ENCODE measurements at regions not wholly inside any gene's neighbourhood (a gene's known extent, or its start where the extent isn't known, plus 50 kb on each side); places are given as distances from the start of the nearest gene placed in this dataset.

- DNase-seq (ENCODE audit: extremely low read depth, low read depth), result no peak
These were observed 291.5 kb upstream of the FANCL start for GRCh38 chr2:58532641-58533040.

- no peak for DNase-seq (ENCODE audit: extremely low read depth, low read depth)
These were observed 286.5 kb upstream of the FANCL start for GRCh38 chr2:58527647-58528046.

GRCh38 chr2:58521803-58522554 is 280.9 kb upstream of the FANCL start:
- DNase-seq (ENCODE audit: extremely low read depth, low read depth), result no peak

DNA sequence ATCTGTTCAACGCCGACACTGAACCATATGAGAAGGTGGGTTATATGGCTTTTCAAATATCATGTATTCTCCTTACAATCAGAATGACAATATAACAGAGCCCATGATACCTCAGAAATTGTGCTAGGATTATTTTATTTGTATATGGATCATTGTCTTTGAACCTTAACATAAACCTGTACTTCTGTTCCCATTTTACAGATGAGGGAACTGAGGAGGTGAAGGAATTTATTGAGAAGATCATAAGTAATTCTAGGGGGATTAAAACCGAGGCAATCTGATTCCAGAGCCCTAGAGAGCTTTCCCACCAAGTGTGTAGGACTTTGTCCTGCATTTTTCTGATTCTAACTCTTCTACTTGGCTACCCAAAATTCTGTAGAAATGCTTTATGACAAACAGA is 279.8 kb upstream of the FANCL start:
- DNase-seq (ENCODE audit: extremely low read depth, low read depth), result no peak

DNA sequence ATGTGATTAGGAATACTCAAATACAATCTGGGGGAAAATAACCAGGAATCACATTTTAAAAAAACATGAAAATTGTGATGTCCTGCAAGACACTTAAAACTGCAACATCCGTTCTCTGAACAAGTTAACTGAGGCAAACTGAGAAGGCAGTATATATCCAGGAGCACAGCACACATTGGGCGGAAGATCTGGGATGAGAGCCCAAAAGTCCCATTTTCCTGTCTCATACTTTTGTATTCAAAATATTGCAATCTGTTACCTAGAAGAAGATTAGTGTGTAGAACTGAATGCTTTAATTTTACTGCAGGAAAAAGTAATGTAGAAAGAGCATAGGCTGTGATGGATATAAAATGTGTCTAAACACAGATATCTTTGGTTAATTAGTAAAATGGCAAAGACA is 276.8 kb upstream of the FANCL start:
- no peak for DNase-seq (ENCODE audit: extremely low read depth, low read depth)

DNA sequence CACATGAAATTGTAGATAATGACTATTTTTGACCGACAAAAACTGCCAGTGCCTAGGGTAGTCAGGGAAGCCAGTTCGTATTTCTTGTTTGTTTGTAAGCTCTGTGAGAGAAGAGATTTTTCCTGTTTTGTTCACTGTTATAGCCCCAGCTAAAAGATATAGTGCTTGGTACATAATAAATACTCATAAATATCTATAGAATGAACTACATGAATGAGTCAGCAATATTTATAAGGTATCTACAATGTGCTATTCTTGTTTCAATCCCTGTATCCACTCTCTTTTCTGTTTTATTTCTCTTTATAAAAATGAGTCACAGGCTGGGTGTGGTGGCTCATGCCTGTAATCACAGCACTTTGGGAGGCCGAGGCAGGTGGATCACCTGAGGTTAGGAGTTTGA is 275.6 kb upstream of the FANCL start:
- DNase-seq (ENCODE audit: extremely low read depth, low read depth), result no peak

- DNase-seq (ENCODE audit: extremely low read depth, low read depth), result no peak
These were observed 274.9 kb upstream of the FANCL start for GRCh38 chr2:58515827-58516573.

DNA sequence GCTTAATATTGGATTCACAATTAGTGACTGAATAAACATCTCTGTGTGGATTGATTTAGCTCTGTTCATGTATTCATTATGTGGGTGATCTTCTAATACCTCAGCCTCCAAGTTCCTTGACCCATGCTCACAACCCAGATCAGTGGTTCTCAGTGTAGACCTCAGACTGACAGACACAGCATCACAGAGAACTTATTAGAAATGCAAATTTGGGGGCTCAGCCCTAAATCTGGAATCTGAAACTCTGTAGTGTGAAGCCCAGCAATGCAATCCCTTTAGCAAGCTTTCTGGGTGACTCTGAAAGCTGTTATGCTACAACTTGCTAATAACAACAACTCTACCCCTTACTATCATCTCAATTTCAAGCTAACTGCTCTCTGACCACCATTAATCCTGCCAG is 273.1 kb upstream of the FANCL start:
- no peak for DNase-seq (ENCODE audit: extremely low read depth, low read depth)

DNA sequence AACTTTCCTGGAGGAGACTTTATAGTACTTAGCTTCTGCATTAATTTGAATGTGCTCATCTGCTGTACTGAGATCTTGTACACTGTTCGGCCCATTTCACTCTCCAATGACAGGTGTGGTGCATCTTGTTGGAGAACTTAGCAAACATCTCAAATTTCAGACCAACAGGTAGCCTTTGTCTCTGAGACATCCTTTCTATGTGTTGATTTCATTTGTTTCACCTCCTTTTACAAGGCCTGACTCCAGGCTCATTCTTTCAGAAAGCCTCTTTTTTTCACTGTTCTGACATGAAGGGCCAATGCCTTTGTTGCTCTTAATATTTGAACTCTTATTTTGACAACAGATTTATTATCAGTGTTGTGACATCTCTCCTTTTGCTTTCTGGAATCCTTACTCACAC is 271.8 kb upstream of the FANCL start:
- no peak for DNase-seq (ENCODE audit: extremely low read depth, low read depth)

DNA sequence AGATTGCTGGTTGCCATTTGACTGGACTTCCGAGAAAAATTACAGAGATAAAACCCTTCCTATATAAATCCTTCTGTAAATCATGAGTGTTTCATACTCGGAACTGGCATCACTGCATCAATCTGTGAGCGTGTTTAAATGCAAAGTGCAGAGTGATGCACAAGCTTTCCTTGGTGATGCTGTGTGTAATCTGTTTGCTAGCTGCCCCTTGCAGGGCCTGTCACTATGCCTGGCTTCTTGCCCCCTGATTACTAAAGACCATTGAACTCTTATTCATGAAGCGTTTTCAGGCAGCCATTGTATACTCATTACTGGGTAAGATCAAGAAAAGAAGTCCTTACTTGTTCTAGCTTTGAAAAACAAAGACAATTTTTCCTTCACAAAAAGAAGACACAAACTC is 266.9 kb upstream of the FANCL start:
- DNase-seq (ENCODE audit: extremely low read depth, low read depth), result no peak

- no peak for DNase-seq (ENCODE audit: extremely low read depth, low read depth)
These were observed 262.8 kb upstream of the FANCL start for GRCh38 chr2:58503918-58504317.

DNA sequence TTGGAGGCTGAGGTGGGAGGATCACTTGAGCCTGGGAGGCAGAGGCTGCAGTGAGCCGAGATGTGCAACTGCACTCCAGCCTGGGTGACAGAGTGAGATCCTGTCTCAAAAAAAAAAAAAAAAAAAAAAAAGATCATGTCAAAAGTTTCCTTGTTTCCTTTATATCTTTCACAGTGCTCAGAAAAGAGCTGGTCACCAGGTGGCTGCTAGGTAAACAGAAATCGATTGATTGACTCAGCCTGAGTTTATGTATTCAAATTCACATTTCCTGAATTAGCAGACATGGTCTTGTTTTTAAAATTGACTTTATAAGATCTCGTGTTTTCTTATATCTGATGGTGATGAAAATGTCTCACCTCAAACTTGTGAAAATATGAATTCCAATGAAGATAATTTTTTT is 261.8 kb upstream of the FANCL start:
- no peak for DNase-seq (ENCODE audit: extremely low read depth, low read depth)

DNA sequence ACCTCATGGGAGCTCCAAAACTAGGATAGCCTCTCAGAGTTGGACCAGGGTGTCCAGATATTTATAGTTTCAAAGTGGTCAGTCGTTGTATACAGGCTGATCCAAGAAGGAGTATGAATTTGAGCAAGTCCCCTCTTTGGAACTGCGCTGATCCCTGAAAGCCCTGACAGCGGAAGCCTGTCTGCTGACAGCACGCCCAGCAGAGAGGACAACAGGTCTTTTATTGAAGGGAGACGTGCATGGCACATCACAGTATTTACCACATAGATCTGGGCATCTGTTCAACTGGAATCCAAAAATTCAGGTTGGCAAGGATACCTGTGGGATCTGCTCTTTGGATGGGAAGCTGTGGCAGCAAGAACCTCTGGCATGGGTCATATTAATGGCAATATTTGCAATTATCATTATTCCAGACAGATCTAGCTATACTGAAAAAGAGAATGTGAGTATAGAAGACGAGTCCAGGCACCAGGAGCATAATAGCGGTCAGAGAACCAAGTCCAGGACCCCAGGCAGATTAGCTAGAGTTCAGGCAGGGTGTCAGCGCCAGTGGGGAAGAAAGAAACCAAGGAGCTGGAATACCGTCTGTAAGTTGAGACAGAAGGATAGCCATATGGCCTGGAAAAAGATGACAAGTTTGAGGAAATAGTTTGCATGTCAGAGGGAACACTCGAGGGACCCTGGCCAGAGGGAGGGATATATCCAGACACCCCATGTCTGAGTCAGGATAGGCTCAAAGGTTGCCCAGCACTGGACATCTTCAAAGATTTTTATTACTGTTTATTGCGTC is 260.4 kb upstream of the FANCL start:
- DNase-seq (ENCODE audit: extremely low read depth, low read depth), result no peak

DNA sequence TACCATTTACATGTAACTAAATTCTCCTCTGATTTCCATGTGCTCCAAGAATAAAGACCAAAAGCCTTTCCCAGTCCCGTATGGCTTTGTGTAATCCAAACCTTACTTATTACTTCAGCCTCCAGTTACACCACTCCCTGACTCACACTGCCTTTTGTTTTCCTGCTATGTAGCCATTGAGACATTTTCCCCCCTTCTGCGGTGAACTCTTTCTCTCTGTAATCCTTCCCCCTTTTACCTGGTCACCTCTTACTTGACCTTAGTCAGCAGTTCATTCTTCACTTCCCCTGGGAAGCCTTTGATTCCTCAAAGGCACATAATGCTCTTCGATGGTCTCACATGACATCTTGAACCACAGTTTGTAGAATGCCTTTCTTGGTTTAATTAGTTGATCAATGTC is 256.0 kb upstream of the FANCL start:
- no peak for DNase-seq (ENCODE audit: extremely low read depth, low read depth)

- DNase-seq (ENCODE audit: extremely low read depth, low read depth), result no peak
These were observed 254.7 kb upstream of the FANCL start for GRCh38 chr2:58495806-58496205.

- no peak for DNase-seq (ENCODE audit: extremely low read depth, low read depth)
These were observed 253.0 kb upstream of the FANCL start for GRCh38 chr2:58494071-58494501.

DNA sequence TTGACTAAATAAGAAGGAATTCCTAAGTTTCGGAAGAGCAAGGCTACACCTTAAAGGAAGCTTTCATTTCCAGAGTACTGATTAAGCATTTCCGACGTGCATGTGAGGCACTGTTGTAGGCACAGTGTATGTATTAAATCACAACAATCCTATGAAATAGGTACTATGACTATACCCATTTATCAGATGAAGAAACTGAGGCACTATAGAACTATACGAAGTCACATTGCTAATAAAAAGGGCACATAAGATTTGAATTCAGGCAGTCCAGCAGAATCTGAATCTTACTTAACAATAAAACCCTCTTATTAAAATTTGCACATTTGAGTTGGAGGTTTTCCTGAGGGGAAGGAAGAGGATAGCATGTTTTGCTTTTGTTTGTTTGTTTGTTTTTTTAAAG is 243.5 kb upstream of the FANCL start:
- no peak for DNase-seq (ENCODE audit: extremely low read depth, low read depth)

- no peak for DNase-seq (ENCODE audit: extremely low read depth, low read depth)
These were observed 243.1 kb upstream of the FANCL start for GRCh38 chr2:58484221-58484620.

DNA sequence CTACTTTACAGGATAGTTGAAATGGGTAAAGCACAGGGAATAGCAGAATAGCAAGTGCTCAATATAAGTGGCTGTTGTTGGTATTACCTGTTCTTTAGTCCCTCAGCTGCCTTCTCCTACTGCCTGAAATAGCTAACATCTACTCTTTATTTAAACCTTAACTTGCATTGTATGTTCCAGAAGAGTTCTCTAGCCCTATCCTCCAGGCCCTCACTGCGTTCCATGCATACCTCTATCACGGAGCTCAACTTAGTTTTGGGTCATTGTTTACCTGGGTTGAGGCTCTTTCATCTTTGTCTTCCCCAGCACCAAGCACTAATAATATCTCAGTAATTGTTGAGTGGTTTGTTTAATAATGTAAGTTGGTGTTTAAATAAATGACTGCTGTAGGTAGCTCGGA is 242.2 kb upstream of the FANCL start:
- no peak for DNase-seq (ENCODE audit: extremely low read depth, low read depth)

DNA sequence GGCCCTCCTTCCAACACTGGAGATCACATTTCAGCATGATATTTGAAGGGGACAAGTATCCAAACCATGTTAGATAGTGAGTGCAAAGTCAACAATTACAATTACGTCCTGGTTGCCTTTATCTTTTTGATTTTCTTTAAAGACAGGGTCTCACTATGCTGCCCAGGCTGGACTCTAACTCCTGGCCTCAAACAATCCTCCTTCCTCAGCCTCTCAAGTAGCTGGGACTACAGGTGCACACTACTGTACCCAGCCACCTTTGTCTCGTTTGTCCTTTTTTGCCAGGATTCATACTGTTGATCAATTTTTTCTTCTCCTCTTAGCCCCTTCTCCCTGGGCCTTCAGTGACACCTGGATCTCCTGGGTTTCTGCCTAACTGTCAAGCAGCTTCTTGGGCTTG is 240.5 kb upstream of the FANCL start:
- no peak for DNase-seq (ENCODE audit: extremely low read depth, low read depth)

DNA sequence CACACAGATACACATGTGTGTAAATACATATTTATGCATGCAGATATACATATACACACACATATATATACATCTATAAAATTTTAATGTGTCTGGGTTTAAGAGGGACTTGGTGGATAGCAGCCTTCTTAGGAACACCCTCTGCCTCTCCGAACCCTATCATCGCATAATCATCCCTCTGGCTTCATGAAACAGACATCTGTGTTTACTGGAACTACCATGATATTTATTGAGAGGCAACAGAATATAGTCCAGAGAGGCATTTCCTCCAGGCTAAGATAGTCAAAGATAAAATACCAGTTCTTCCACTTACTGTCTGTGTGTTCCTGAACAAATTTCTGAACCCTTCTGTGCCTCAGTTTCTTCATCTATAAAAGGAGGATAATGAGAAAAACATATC is 239.0 kb upstream of the FANCL start:
- no peak for DNase-seq (ENCODE audit: extremely low read depth, low read depth)

Measured in NCI-H460 (cell line).